HG02678 (cell line): ENCODE measurements at regions not wholly inside any gene's neighbourhood (a gene's known extent, or its start where the extent isn't known, plus 50 kb on each side); places are given as distances from the start of the nearest gene placed in this dataset.
"Not testable (repeated sequence)": the region's sequence is repeated elsewhere in the genome, so short reads cannot be mapped to it uniquely, and the experiment has no call there.

Source experiments
- ATAC-seq: cut with Tn5 transposase; IDR thresholded peaks from one replicate; pipeline ENCODE4 v1.9.1; 2021; ENCODE audit warnings: mild to moderate bottlenecking, moderate library complexity; ENCODE audit not compliant: unreplicated experiment

DNA sequence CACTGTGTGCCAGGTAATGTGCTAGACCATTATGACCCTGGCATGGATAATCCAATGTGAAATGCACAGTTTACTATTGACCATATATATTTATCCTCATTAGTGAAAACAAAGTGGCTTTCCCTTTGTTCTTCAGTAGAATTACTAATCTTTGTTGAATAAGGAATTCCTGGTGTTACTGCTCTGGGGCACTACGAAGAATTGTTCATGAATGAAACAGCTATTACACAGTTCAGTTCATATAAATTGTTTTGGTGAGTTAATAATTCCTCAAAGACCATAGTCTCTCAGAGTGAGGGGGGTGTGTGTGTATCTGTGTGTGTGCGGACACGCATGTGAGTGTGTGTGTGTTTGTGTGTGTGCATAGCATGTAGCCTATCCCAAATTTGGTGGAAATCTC lies 668.0 kb upstream of the MBL2 start:
- ATAC-seq: no peak

DNA sequence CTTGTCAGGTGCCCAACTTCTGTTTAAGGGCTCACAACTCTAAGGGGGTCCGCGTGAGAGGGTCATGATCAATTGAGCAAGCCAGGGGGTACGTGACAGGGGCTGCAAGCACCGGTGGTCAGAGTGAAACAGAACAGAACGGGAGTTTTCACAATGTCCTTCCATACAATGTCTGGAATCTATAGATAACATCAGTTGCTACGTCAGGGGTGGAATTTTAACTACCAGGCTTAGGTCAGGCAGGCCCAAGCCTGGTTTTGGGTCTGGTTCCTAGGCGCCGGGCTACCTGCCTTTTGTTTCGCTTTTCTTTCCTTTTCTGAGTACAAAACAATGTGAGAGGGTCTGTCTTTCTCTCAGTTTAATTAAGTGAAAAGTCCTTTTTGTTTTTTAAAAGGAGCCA lies 666.5 kb upstream of the MBL2 start:
- not testable (repeated sequence) for ATAC-seq

DNA sequence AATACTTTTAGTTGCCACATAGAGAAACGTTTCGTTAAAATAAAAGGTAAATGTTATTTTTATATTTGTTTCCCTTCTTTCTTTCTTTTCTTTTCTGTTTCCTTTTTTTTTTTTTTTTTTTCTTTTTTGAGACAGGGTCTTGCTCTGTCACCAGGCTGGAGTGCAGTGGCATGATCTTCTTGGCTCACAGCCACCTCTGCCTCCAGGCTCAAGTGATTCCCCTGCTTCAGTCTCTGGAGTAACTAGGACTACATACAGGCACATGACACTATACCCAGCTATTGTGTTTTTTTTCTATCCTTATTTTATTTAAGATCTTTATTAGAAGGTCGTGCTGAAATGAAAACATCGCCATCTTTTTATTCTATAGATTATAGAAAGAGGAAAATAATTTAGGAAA lies 661.8 kb upstream of the MBL2 start:
- no peak for ATAC-seq

DNA sequence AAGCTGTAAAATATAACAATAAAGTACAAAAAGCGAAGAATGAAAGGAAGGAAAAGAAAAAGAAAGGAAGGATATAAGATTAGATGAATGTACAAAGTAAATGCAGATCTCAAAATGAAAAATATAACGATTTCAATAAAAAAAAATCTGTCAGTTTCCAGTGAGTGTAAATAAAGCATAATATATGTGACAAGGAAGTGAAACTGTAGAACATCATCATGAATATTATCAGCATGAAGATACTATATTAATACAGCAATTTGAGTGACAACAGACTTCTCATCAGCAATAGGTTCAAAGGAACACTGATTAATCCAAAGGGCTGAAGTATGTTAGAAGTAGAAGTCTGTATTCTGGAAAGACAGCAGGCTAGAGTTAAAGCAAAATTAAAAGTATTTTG lies 659.5 kb upstream of the MBL2 start:
- no peak for ATAC-seq

DNA sequence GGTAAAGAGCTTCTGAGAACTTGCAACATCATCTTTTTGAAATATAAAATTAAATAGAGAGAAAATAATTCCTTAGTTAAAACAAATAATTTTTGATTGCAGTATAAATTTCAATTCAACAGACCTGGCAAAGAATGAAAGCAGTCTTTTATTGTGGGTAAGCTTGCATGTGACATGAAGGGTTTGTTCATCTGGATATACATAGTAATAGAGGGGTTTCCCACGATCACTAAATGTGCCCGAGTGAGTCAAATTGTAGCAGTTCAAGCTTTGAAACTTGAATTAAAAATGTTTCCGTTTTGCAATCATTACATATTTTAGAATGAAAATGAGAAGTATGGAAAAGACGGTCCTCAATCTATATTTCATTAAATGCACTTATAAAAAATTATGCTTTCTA lies 658.4 kb upstream of the MBL2 start:
- no peak for ATAC-seq

DNA sequence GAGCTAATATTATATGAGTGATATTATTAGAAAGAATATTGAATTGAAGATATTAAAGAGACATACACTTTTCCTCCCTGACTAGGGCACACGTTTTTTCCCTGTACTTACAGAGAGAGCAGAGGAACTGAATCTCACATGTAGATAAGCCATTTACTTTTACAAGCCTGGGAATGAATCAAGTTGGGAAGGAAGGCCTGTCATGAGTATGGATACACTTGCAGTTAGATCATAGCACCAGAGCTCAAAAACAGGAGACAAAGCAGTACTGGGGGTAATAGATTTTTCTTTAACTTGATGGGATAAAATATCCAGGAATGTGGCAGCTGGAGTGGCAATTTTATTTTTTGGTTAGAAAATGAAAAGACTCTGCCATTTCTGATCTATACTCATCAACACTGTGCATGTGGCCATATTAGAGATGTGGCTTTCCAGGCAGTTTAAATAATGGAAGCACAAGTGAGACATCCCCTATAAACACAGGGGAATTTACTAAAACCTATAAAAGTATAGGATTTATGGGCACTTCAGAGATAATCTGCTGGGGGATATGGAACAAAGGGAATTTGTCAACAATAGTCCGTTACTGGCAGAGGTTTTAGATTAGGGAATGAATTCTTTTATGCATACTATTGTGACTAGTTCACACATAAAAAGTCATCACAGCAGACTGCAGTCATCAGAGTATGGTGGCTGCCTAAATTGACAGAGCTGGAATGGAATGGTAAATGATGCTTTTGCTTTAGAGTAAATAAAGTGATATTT lies 657.7 kb upstream of the MBL2 start:
- ATAC-seq: no peak

DNA sequence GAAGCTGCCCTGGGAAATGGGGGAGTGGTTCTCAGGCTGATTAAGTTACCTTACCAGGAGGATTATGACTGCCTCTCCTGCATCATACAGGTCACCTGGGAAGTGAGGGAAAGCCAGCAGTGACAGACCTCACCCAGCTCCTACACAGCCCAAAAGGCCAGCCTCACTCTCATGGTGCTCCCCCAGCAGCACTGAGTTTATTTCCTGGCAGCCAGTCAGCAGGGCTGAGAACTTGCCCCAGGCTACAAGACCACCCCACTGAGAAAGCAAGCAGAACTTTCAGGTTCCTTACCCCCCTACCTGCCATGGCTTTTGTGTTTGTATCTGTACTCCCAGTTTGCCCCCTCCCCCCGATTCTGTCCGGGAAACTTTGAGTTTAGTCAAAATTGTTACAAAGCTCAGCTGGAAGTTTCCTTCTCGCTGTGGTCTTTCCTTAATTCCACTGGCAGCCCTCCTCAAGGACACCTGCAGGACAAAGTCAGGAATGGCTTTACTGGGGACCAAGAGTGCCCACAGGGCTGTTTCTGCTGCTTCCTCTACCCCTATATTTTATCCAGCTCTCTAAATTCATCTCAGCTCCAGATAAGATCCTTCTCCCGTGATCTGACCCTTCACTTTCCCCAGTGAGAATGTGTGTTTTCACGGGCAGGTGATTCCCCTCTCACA lies 649.8 kb upstream of the MBL2 start:
- ATAC-seq: no peak

DNA sequence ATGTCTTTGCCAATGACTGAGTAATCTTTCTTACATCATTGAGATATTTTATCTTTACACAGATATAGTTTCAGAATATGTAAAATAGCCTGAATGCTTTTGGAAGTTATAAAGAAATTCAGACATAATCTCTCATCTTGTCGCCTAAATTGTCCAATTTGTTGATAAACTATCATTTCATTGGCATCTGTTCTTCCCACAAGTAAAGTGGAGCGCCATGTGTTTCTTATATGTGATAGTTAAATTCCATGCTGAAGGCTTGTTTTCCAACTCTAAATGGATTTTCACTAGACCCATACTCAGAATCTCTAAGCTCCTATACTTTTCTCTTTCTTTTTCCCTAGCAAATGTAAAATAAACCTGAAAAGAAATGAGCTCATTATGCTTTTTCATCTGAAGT lies 640.1 kb upstream of the MBL2 start:
- ATAC-seq: no peak

DNA sequence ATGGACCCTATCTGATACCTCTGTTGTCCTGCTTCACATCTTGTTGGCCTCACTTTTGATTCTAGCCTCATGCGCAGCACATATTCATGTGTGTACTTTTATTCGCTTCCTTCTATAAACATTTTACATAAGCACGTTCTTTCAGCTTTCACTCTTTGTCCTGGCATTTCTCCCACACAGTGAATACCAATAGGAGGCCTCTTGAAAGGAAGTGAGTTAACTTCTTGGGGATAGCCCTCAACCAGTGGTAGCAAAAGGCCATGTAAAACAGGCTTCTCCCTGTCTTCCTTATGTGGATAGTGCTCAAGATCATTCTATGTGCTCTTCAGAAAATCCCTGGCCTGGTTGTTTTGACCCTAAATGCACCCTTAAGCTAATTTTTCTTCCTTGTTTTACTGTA lies 633.9 kb upstream of the MBL2 start:
- no peak for ATAC-seq

DNA sequence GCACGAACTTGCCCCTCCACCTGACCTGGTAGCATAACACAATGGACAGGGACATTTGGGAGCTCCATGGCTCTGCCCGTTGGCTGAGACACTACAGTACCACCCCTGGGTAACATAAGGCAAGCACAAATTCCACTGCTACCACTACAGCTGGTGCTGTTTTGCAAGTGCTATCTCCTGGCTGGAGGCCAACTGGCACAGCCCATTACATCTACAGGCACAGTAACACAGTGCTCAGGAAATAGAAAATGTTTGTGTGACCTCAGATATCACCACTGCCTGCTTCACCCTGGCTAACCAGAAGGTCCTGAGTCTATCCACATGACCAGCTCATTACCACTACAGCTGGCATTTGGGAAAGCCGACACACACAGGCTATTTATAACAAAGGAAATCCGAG lies 631.1 kb upstream of the MBL2 start:
- no peak for ATAC-seq

DNA sequence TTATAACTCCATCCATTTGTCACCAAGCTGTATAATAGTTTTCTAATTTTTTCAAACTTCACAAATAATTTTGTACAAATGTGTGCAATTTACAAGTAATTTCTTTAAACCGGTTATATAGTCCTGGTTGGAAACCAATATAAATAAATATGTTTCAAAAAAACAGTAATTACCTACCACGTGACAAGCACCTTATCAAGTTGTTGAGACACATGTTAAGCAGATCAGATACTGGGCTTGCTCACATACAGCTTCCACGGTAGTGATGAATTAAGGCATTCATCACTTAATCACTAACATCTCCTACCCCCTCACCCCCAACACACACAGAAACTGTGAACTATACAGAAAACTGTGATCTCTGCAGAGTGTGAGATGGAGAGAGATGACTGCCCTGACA lies 630.0 kb upstream of the MBL2 start:
- no peak for ATAC-seq

DNA sequence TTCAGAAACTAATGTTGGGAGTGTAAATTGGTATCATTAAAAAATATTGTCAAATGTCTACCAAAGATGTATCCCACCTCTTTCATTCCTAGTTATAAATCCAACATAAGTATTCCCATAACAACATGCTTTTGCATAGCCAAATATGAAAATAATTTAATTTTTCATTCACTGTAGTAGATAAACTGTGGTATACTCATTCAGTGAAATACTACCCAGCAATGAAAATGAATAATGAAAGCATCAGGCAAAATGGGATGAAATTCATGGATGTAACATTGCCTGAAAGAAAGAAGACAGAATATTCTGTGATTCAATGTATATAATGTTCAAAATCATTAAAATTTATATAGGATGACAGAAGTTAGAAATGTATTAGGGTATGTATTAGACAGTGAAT lies 629.0 kb upstream of the MBL2 start:
- no peak for ATAC-seq

DNA sequence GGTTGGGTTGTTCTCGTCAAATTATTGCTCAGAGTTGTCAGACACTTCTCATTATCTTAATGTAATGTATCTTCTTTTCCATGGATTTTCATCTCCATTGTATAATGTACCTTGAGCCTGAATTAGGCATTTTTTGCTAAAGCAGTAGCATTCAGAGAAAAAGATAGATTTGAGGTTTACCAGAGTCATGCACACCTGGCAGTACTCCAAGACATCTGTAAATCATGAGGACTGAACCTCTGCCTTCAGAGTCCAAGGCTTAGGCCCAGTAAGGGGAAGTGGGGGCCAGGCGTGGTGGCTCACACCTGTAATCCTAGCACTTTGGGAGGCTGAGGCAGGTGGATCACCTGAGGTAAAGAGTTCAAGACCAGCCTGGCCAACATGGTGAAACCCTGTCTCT lies 624.3 kb upstream of the MBL2 start:
- ATAC-seq: no peak

DNA sequence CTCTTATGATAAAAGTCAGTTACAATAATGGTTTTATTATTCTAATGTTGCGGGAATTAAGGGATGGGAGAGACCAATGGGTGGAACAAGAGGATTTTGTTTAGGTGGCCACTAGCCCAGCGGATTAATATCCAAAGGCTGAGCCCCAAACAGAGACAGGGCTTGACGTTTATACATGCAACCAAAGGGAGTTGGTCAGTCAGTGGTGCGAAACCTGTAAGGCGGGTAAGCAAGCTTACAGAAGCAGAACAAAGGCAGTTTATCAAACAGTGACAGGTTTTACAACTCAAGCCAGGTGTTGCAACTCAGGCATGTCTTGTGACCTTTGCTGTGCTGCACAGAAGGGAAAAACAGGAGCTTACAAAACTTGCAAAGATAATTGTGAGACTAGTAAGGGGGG lies 622.9 kb upstream of the MBL2 start:
- ATAC-seq: no peak

DNA sequence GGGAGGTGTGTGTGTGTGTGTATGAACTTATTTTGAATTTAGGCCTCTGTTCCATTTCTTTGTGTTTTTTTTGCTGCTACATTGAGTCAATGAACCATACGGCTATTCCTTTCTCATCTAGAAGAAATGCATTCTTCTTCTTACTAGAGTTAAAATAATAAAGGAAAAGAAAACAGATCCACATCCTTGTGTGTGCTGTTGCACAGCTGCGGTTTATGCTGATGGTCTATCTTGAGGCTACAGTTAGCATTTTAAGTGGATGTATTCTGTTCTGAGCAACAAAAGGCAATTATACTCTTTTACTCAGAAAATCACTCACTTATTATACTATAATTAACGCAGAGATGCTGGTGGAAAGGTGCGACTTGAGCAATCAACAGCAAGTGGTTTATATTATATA lies 615.0 kb upstream of the MBL2 start:
- no peak for ATAC-seq

DNA sequence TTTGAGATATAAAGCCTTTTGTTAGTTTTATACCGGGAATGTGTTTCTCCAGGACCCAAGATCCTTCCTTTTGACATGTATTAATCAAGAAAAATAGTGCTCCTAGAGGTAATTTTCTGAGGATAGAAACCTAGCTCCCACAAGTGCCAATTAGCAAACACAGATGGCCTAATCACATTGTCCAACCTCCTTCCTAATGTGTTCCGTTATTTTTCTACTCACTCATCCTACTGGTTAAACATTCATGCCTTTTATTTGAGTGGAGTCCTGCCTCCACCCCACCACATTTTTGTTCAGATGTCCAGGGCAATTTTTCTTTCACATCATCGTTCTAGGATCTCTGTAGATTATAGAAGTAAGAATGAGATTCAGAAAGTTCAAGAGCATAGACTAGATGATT lies 610.0 kb upstream of the MBL2 start:
- no peak for ATAC-seq

DNA sequence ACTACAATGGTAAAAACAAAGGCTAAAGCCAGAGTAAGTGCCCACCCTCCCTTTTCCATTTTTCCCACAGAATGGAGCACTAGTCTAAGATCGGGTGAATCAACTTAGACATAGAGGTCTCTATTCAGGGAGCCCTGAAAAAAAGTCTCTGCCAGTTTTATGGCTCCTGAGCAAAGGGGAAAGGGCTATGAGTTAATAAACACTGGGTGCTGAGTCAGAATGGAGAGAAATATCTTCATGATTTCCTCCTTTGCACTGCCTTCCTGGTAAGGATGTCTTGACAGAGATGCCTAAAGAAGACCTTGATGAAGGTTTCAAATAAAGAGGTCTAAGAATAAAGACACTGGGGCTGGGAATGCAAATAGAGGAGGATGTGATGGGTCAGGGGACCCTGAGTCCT lies 607.4 kb upstream of the MBL2 start:
- no peak for ATAC-seq

DNA sequence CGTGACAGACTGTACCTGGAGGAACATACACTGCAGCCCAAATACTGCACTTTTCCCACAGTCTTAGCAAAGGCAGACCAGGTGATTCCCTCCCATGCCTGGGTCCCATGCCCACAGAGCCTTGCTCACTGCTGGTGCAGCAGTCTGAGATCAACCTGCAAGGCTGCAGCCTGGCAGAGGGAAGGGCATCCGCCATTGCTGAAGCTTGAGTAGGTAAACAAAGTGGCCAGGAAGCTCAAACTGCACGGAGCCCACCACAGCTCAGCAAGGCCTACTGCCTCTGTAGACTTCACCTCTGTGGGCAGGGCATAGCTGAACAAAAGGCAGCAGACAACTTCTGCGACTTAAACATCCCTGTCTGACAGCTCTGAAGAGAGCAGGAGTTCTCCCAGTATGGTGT lies 597.8 kb upstream of the MBL2 start:
- no peak for ATAC-seq

DNA sequence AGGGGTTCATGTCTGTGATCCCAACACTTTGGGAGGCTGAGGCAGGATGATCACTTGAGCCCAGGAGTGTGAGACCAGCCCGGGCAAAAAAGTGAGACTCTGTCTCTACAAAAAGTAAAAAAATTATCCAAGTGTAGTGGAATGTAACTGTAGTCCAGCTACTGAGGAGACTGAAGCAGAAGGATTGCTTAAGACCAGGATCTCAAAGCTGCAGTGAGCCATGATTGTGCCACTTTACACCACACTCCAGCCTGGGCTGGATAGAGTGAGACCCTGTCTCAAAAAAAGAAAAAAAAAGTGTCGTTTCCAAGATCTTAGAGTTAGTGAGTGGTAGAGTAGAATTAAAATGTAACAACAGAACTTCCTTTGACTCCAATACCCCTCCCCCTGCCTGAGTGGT lies 589.4 kb upstream of the MBL2 start:
- no peak for ATAC-seq

DNA sequence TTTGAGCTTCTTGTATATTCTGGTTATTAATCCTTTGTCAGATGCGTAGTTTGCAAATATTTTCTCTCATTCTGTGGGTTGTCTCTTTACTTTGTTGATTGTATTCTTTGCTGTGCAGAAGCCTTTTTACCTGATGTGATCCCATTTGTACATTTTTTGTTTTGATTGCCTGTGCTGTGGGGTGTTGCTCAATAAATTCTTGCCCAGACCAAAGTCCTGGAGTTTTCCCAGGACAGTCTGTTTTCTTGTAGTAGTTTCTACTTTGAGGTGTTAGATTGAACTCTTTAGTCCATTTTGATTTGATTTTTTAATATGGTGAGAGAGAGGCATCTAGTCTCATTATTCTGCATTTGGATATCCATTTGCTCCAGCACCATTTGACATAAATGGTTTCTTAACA lies 588.7 kb upstream of the MBL2 start:
- ATAC-seq: no peak

DNA sequence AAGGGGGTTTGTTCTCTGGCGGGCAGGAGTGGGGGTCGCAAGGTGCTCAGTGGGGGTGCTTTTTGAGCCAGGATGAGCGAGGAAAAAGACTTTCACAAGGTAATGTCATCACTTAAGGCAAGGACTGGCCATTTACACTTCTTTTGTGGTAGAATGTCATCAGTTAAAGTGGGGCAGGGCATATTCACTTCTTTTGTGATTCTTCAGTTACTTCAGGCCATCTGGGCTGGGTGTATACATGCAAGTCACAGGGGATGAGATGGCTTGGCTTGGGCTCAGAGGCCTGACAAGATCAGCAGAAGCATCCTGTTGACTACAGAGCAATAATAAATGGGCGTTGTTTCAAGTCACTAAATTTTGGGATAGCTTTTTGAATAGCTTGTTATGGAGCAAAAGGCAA lies 586.4 kb upstream of the MBL2 start:
- not testable (repeated sequence) for ATAC-seq

DNA sequence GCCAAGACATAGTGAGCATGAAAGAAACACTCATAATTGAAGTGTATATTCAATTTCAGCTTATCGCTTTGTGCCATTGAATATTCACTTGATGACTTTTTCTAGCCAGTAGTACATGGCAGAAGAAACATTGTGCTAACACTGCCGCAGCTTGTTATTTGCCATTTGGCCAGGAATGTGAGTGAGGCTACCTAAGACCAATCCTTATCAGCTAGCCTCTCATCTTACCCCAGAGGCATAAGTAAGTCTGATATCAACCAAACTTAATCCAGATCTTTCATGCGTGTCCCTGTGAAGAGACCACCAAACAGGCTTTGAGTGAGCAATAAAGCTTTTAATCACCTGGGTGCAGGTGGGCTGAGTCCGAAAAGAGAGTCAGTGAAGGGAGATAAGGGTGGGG lies 586.0 kb upstream of the MBL2 start:
- no peak for ATAC-seq

DNA sequence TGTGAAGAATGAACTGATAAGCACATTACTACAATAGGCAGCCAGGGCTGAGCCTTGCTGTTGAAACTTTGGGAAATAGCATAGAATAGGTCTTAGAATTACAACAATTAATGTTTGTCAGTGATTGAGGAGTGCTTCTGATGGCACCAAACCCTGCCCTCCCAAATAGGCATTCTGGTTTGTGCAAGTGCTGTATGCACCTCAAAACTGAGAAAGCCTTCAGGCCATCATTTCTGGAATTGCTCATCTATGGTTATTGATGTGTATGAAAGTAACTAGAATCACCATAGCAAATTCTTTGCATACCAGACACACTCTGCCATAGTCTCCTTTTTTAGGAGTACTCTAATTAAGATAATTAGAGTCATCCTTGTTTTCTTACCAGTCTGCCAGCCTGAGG lies 585.0 kb upstream of the MBL2 start:
- ATAC-seq: no peak
